ENCODE measurements at regions not wholly inside any gene's neighbourhood (a gene's known extent, or its start where the extent isn't known, plus 50 kb on each side); places are given as distances from the start of the nearest gene placed in this dataset.

- Histone ChIP-seq H3K27me3 (ENCODE audit: control insufficient read depth in 2 of 2, insufficient read depth in 2 of 2, low read length in 2 of 2) (no peaks in the 10 kb centered on the region), H2AFZ (ENCODE audit: low read depth, low read length) (no peak overlapping the region), H3K9me1 (ENCODE audit: control insufficient read depth, insufficient read depth, low read length) (no peaks in the 10 kb centered on the region), H3K4me1 (replicated peaks in 1 of 2; ENCODE audit: control insufficient read depth in 2 of 2, insufficient read depth in 2 of 2, low read length in 2 of 2) (no peaks in the 10 kb centered on the region), H3K9me3 (replicated peaks; ENCODE audit: control insufficient read depth, insufficient read depth, low read depth, low read length) (no peaks in the 10 kb centered on the region; the same call in 1 of the 2 replicates), H4K20me1 (replicated peaks; ENCODE audit: control insufficient read depth, insufficient read depth, low read length) (no peaks in the 10 kb centered on the region), H3K4me3 (no peak overlapping the region), H3K79me2 (ENCODE audit: control insufficient read depth, insufficient read depth, low read length) (no peaks in the 10 kb centered on the region), H3K9ac (ENCODE audit: insufficient read depth in 1 of 2, low read depth in 2 of 2, low read length in 2 of 2) (no peak overlapping the region), H3K36me3 (ENCODE audit: control insufficient read depth, insufficient read depth, low read length) (no peaks in the 10 kb centered on the region), H3K27ac (ENCODE audit: extremely low read depth, low read depth, low read length) (no peak overlapping the region), H3K4me2 (ENCODE audit: insufficient read depth, low read length) (no peak overlapping the region)
- DNase-seq (ENCODE audit: extremely low read depth in 1 of 4, low spot score in 3 of 4) = no peak
- TF ChIP-seq, protein P1, sequence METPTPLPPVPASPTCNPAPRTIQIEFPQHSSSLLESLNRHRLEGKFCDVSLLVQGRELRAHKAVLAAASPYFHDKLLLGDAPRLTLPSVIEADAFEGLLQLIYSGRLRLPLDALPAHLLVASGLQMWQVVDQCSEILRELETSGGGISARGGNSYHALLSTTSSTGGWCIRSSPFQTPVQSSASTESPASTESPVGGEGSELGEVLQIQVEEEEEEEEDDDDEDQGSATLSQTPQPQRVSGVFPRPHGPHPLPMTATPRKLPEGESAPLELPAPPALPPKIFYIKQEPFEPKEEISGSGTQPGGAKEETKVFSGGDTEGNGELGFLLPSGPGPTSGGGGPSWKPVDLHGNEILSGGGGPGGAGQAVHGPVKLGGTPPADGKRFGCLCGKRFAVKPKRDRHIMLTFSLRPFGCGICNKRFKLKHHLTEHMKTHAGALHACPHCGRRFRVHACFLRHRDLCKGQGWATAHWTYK (CRISPR knock-in tag; IDR thresholded peaks at IDR 0.05) = no peak
- TF ChIP-seq TSC22D4 (tag; IDR thresholded peaks at IDR 0.05) (no peak), RBM25 (IDR thresholded peaks at IDR 0.05; ENCODE audit: low read depth, low read length, severe bottlenecking) (no peak), ZNF124 (CRISPR knock-in tag; IDR thresholded peaks at IDR 0.05) (no peak), ZNF175 (CRISPR knock-in tag; IDR thresholded peaks at IDR 0.05; ENCODE audit: low read depth) (no peak)
- intact Hi-C loops (cut with micrococcal nuclease) = no loop called here
- no peak for ATAC-seq
- in situ Hi-C loops (cut with MboI) = no loop called here
- WGBS (ENCODE audit: insufficient coverage, low coverage, missing lambda C conversion rate) = 0% methylated on average over 1 of the region's 1 CpG
- POLR2A ChIA-PET = no interaction called here
- CTCF ChIA-PET (ENCODE audit: low intra/inter-chr PET ratio) = no interaction called here
- BruUV-seq (replicated peaks) = no TSS peak
- no peak for FAIRE-seq
These were observed 1019.0 kb downstream of the TAF11L14 start for GRCh38 chr5:18653216-18653752.

- no peaks in the 10 kb centered on the region for H3K36me3 ChIP-seq (ENCODE audit: control insufficient read depth, insufficient read depth, low read length)
- FAIRE-seq (no peak), DNase-seq (ENCODE audit: extremely low read depth in 1 of 4, low spot score in 3 of 4) (no peak), ATAC-seq (no peak)
- no peak overlapping the region for H2AFZ ChIP-seq (ENCODE audit: low read depth, low read length)
- no peak overlapping the region for H3K27ac ChIP-seq (ENCODE audit: extremely low read depth, low read depth, low read length)
- no peaks in the 10 kb centered on the region; a peak in 1 of 5 replicates for H3K4me1 ChIP-seq (replicated peaks in 1 of 2; ENCODE audit: control insufficient read depth in 2 of 2, insufficient read depth in 2 of 2, low read length in 2 of 2)
- no TSS peak for BruUV-seq (replicated peaks)
- H3K9ac ChIP-seq (ENCODE audit: insufficient read depth in 1 of 2, low read depth in 2 of 2, low read length in 2 of 2) = no peak overlapping the region
- ChIA-PET CTCF (ENCODE audit: low intra/inter-chr PET ratio) (no interaction called here), POLR2A (no interaction called here)
- no peaks in the 10 kb centered on the region for H3K9me3 ChIP-seq (replicated peaks; ENCODE audit: control insufficient read depth, insufficient read depth, low read depth, low read length)
- intact Hi-C loops (cut with micrococcal nuclease) (no loop called here), in situ Hi-C loops (cut with MboI) (no loop called here)
- no peaks in the 10 kb centered on the region for H3K9me1 ChIP-seq (ENCODE audit: control insufficient read depth, insufficient read depth, low read length)
- no peak overlapping the region for H3K4me3 ChIP-seq
- H4K20me1 ChIP-seq (replicated peaks; ENCODE audit: control insufficient read depth, insufficient read depth, low read length) = no peaks in the 10 kb centered on the region
- H3K27me3 ChIP-seq (ENCODE audit: control insufficient read depth in 2 of 2, insufficient read depth in 2 of 2, low read length in 2 of 2) = no peaks in the 10 kb centered on the region
- no peaks in the 10 kb centered on the region for H3K79me2 ChIP-seq (ENCODE audit: control insufficient read depth, insufficient read depth, low read length)
- H3K4me2 ChIP-seq (ENCODE audit: insufficient read depth, low read length) = no peak overlapping the region
- TF ChIP-seq ARID2 (IDR thresholded peaks at IDR 0.05) (no peak), NFATC3 (IDR thresholded peaks at IDR 0.05) (no peak)
These were observed 1026.3 kb downstream of the TAF11L14 start for GRCh38 chr5:18660511-18660910.
